H9 (cell line): ENCODE measurements at regions not wholly inside any gene's neighbourhood (a gene's known extent, or its start where the extent isn't known, plus 50 kb on each side); places are given as distances from the start of the nearest gene placed in this dataset.

Source experiments
- DNase-seq: peaks from one replicate; pipeline ENCODE4 v3.0.0-alpha.2; 2017
- H2AFZ ChIP-seq: one replicate; pipeline ENCODE4 v1.6.1; 2013; ENCODE audit warnings: mild to moderate bottlenecking, low read length, control low read depth, moderate library complexity
- H2AK5ac ChIP-seq: 2 replicates; pipeline ENCODE4 v1.6.1; 2013; ENCODE audit warnings: low read length, control low read depth, mixed read lengths; ENCODE audit not compliant: insufficient read length
- H2BK120ac ChIP-seq: one replicate; pipeline ENCODE4 v1.6.1; 2013; ENCODE audit warnings: low read depth, mild to moderate bottlenecking, low read length, control low read depth, inconsistent platforms; ENCODE audit not compliant: poor library complexity, severe bottlenecking
- H2BK12ac ChIP-seq: 2 replicates; pipeline ENCODE4 v1.6.1; 2013; ENCODE audit warnings: low read length, control low read depth, mixed read lengths, low read depth; ENCODE audit not compliant: insufficient read length
- H2BK15ac ChIP-seq: 2 replicates; pipeline ENCODE4 v1.6.1; 2013; ENCODE audit warnings: low read depth, low read length, control low read depth
- H2BK20ac ChIP-seq: one replicate; pipeline ENCODE4 v1.6.1; 2013; ENCODE audit warnings: low read depth, mild to moderate bottlenecking, low read length, control low read depth, inconsistent platforms; ENCODE audit not compliant: poor library complexity, severe bottlenecking
- H2BK5ac ChIP-seq: 2 replicates; pipeline ENCODE4 v1.6.1; 2013; ENCODE audit warnings: low read length, control low read depth, mixed read lengths; ENCODE audit not compliant: insufficient read length
- H3K14ac ChIP-seq: 2 replicates; pipeline ENCODE4 v1.6.1; 2013; ENCODE audit warnings: low read length, control low read depth; ENCODE audit not compliant: insufficient read depth
- H3K18ac ChIP-seq: 2 replicates; pipeline ENCODE4 v1.6.1; 2013; ENCODE audit warnings: low read depth, mild to moderate bottlenecking, mixed read lengths, low read length, control low read depth; ENCODE audit not compliant: insufficient read length
- H3K23ac ChIP-seq: 2 replicates; pipeline ENCODE4 v1.6.1; 2013; ENCODE audit warnings: low read length, control low read depth, mixed read lengths, low read depth; ENCODE audit not compliant: insufficient read length
- H3K23me2 ChIP-seq: 2 replicates; pipeline ENCODE4 v1.6.1; 2013; ENCODE audit warnings: low read depth, mild to moderate bottlenecking, mixed read lengths, low read length, control low read depth; ENCODE audit not compliant: insufficient read length, poor library complexity, severe bottlenecking
- H3K27ac ChIP-seq: 2 replicates; pipeline ENCODE4 v1.5.1; 2013; ENCODE audit warnings: low read length, control low read depth, mixed read lengths, low read depth; ENCODE audit not compliant: insufficient read length
- H3K27me3 ChIP-seq: 2 replicates; pipeline ENCODE4 v1.6.1; 2013; ENCODE audit warnings: low read length, control low read depth, inconsistent platforms; ENCODE audit not compliant: insufficient read depth
- H3K4ac ChIP-seq: 2 replicates; pipeline ENCODE4 v1.6.1; 2013; ENCODE audit warnings: low read depth, mild to moderate bottlenecking, control low read depth, inconsistent platforms, low read length, moderate library complexity
- H3K4me1 ChIP-seq: 2 replicates; pipeline ENCODE4 v1.6.1; 2013; ENCODE audit warnings: low read length, control low read depth, inconsistent platforms; ENCODE audit not compliant: insufficient read depth
- H3K4me2 ChIP-seq: 2 replicates; pipeline ENCODE4 v1.6.1; 2013; ENCODE audit warnings: low read length, control low read depth, mixed read lengths; ENCODE audit not compliant: insufficient read length, insufficient read depth
- H3K56ac ChIP-seq: 2 replicates; pipeline ENCODE4 v1.6.1; 2013; ENCODE audit warnings: low read depth, mild to moderate bottlenecking, mixed read lengths, low read length, control low read depth; ENCODE audit not compliant: insufficient read length
- H3K79me1 ChIP-seq: 2 replicates; pipeline ENCODE4 v1.6.1; 2013; ENCODE audit warnings: low read depth, mild to moderate bottlenecking, moderate library complexity, low read length, control low read depth, inconsistent platforms; ENCODE audit not compliant: insufficient read depth, poor library complexity, severe bottlenecking
- H3K79me2 ChIP-seq: 2 replicates; pipeline ENCODE4 v1.6.1; 2013; ENCODE audit warnings: low read length, control low read depth, inconsistent platforms; ENCODE audit not compliant: insufficient read depth
- H3K9ac ChIP-seq: 2 replicates; pipeline ENCODE4 v1.6.1; 2013; ENCODE audit warnings: low read length, control low read depth, mixed read lengths; ENCODE audit not compliant: insufficient read length; ENCODE audit errors: extremely low read depth
- H3K9me3 ChIP-seq: one replicate; pipeline ENCODE4 v1.6.1; 2013; ENCODE audit warnings: low read depth, low read length, inconsistent platforms; ENCODE audit not compliant: control insufficient read depth
- H3T11ph ChIP-seq: one replicate; pipeline ENCODE4 v1.6.1; 2013; ENCODE audit warnings: mild to moderate bottlenecking, low read length, control low read depth, inconsistent platforms
- H4K20me1 ChIP-seq: one replicate; pipeline ENCODE4 v1.6.1; 2013; ENCODE audit not compliant: control insufficient read depth, insufficient read length, insufficient read depth
- H4K5ac ChIP-seq: 2 replicates; pipeline ENCODE4 v1.6.1; 2013; ENCODE audit warnings: low read depth, mild to moderate bottlenecking, mixed read lengths, low read length, control low read depth; ENCODE audit not compliant: insufficient read length
- H4K8ac ChIP-seq: replicated peaks from 2 replicates; pipeline ENCODE4 v1.6.1; 2013; ENCODE audit warnings: low read length, control low read depth, mixed read lengths, low read depth; ENCODE audit not compliant: insufficient read length
- H4K91ac ChIP-seq: 2 replicates; pipeline ENCODE4 v1.6.1; 2013; ENCODE audit warnings: low read depth, mild to moderate bottlenecking, moderate library complexity, mixed read lengths, low read length, control low read depth; ENCODE audit not compliant: insufficient read length
- H3K27ac Mint-ChIP-seq, 3 experiments: 2 replicates in 2 of 3; 3 replicates in 1 of 3; pipeline ENCODE4 v1.8.0; 2020 to 2021; ENCODE audit warnings: mixed read lengths in 3 of 3, mild to moderate bottlenecking in 1 of 3, moderate library complexity in 1 of 3
- H3K27me3 Mint-ChIP-seq: 2 replicates; pipeline ENCODE4 v1.8.0; 2021; ENCODE audit warnings: low read depth, mild to moderate bottlenecking, moderate library complexity, mixed read lengths
- H3K36me3 Mint-ChIP-seq, 3 experiments: 2 replicates in 2 of 3; 3 replicates in 1 of 3; pipeline ENCODE4 v1.8.0; 2020 to 2021; ENCODE audit warnings: low read depth in 3 of 3, mixed read lengths in 3 of 3; ENCODE audit not compliant: insufficient read depth in 1 of 3
- H3K4me1 Mint-ChIP-seq, 2 experiments: 2 replicates each; pipeline ENCODE4 v1.8.0; 2020; ENCODE audit warnings: mixed read lengths in 2 of 2
- H3K4me3 Mint-ChIP-seq, 2 experiments: 2 replicates in 1 of 2; 3 replicates in 1 of 2; pipeline ENCODE4 v1.8.0; 2020 to 2021; ENCODE audit warnings: mild to moderate bottlenecking in 2 of 2, mixed read lengths in 2 of 2, moderate library complexity in 1 of 2
- H3K9me3 Mint-ChIP-seq, 2 experiments: 2 replicates in 1 of 2; 3 replicates in 1 of 2; pipeline ENCODE4 v1.8.0; 2020; ENCODE audit warnings: mild to moderate bottlenecking in 2 of 2, mixed read lengths in 2 of 2, moderate library complexity in 1 of 2
- CTCF ChIP-seq: fragments of 200-600 bp; sonication (generic); conservative IDR thresholded peaks from 3 replicates; pipeline ENCODE4 v1.8.0; 2021; ENCODE audit warnings: antibody characterized with exemption, mild to moderate bottlenecking
- WGBS: extraction: QIAGEN DNeasy Blood & Tissue Kit; methylation state at CpG from one replicate; pipeline ENCODE4 v1.1.7; 2013; ENCODE audit warnings: missing lambda C conversion rate, low lambda C conversion rate, mixed read lengths; ENCODE audit not compliant: insufficient read length; ENCODE audit errors: extremely low coverage; 5-methylcytosine and 5-hydroxymethylcytosine counted together

- no peaks in the 10 kb centered on the region for H3K79me2 ChIP-seq
- H3K4ac ChIP-seq: no peak overlapping the region
- WGBS: no CpG with 5 or more reads among the region's 3 CpGs
- H4K20me1 ChIP-seq: no peaks in the 10 kb centered on the region
- no peak overlapping the region for H2BK5ac ChIP-seq
- H3K9ac ChIP-seq: no peak overlapping the region
- no peak for TF ChIP-seq CTCF
- Mint-ChIP-seq H3K36me3 (peaks cover 7 to 35% (median 23%) of the 10 kb centered on the region in 3 experiments), H3K9me3 (peaks cover 18 to 24% of the 10 kb centered on the region in 2 experiments), H3K27ac (no peak overlapping the region), H3K4me1 (peaks cover 19 to 25% of the 10 kb centered on the region in 2 experiments), H3K27me3 (no peaks in the 10 kb centered on the region), H3K4me3 (no peak overlapping the region)
- no peak overlapping the region for H3T11ph ChIP-seq
- H2BK120ac ChIP-seq: no peak overlapping the region
- H3K4me2 ChIP-seq: no peak overlapping the region
- H3K27me3 ChIP-seq: no peaks in the 10 kb centered on the region
- H2BK15ac ChIP-seq: no peak overlapping the region
- H3K9me3 ChIP-seq: peaks cover 14% of the 10 kb centered on the region
- no peak overlapping the region for H3K27ac ChIP-seq
- no peak overlapping the region for H3K56ac ChIP-seq
- no peak overlapping the region for H4K5ac ChIP-seq
- H3K4me1 ChIP-seq: no peaks in the 10 kb centered on the region
- no peak overlapping the region for H2BK12ac ChIP-seq
- H2AK5ac ChIP-seq: no peak overlapping the region
- H4K8ac ChIP-seq: no peak overlapping the region
- H4K91ac ChIP-seq: no peak overlapping the region
- H2BK20ac ChIP-seq: no peak overlapping the region
- H3K23ac ChIP-seq: no peak overlapping the region
- no peak overlapping the region for H3K14ac ChIP-seq
- H2AFZ ChIP-seq: no peak overlapping the region
- DNase-seq: no peak
- no peak overlapping the region for H3K18ac ChIP-seq
- no peaks in the 10 kb centered on the region for H3K23me2 ChIP-seq
- no peaks in the 10 kb centered on the region for H3K79me1 ChIP-seq
These were observed 267.6 kb upstream of the NEBL start for GRCh38 chr10:21164687-21165086.
